ENCODE measurements at regions not wholly inside any gene's neighbourhood (a gene's known extent, or its start where the extent isn't known, plus 50 kb on each side); places are given as distances from the start of the nearest gene placed in this dataset.

DNA sequence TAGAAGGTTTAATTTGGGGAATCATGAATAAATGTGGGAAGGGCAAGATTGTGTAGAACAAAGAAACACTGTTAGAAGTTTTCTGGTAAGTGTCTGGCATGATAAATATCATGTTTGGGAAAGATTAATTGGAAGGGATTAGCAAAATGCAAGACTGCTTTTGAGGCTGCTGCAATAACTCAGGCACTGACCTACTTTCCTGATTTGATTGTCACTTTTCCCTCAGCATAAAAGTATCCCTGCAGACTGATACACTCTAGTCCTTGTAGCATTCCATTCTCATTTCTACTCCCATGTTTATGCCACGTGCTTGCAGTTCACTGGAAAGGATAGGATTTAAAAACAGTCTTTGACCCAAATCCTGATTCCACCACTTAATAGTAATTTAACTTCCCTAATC lies 303.3 kb upstream of the SEMA3A start:
- no peak for DNase-seq
- no peak for TF ChIP-seq EZH2phosphoT487 (IDR thresholded peaks at IDR 0.05; ENCODE audit: low read length)
- TF ChIP-seq, protein P1, sequence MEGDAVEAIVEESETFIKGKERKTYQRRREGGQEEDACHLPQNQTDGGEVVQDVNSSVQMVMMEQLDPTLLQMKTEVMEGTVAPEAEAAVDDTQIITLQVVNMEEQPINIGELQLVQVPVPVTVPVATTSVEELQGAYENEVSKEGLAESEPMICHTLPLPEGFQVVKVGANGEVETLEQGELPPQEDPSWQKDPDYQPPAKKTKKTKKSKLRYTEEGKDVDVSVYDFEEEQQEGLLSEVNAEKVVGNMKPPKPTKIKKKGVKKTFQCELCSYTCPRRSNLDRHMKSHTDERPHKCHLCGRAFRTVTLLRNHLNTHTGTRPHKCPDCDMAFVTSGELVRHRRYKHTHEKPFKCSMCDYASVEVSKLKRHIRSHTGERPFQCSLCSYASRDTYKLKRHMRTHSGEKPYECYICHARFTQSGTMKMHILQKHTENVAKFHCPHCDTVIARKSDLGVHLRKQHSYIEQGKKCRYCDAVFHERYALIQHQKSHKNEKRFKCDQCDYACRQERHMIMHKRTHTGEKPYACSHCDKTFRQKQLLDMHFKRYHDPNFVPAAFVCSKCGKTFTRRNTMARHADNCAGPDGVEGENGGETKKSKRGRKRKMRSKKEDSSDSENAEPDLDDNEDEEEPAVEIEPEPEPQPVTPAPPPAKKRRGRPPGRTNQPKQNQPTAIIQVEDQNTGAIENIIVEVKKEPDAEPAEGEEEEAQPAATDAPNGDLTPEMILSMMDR (IDR thresholded peaks at IDR 0.05; ENCODE audit: low read length) = no peak
- TF ChIP-seq EZH2 (optimal IDR thresholded peaks at IDR 0.05; ENCODE audit: low read depth, low read length) = no peak
- Histone ChIP-seq H3K4me2 (ENCODE audit: low read depth, low read length) (no peak overlapping the region), H2AFZ (ENCODE audit: low read length) (no peak overlapping the region), H3K27me3 (replicated peaks; ENCODE audit: insufficient read depth, low read length) (no peaks in the 10 kb centered on the region), H3K9me3 (replicated peaks; ENCODE audit: insufficient read depth, low read length) (no peaks in the 10 kb centered on the region), H3K79me2 (ENCODE audit: low read length) (no peaks in the 10 kb centered on the region), H3K4me3 (ENCODE audit: low read length) (no peak overlapping the region), H3K9me2 (replicated peaks; ENCODE audit: insufficient read depth, low read length) (no peaks in the 10 kb centered on the region), H3F3A (ENCODE audit: insufficient read depth, low read length) (no peaks in the 10 kb centered on the region), H3K4me1 (ENCODE audit: low read length) (no peaks in the 10 kb centered on the region), H3K9ac (ENCODE audit: low read length) (no peak overlapping the region), H3K27ac (ENCODE audit: low read length) (no peak overlapping the region), H4K20me1 (ENCODE audit: insufficient read depth, low read length) (no peaks in the 10 kb centered on the region), H3K36me3 (replicated peaks; ENCODE audit: insufficient read depth, low read length) (no peaks in the 10 kb centered on the region)

DNA sequence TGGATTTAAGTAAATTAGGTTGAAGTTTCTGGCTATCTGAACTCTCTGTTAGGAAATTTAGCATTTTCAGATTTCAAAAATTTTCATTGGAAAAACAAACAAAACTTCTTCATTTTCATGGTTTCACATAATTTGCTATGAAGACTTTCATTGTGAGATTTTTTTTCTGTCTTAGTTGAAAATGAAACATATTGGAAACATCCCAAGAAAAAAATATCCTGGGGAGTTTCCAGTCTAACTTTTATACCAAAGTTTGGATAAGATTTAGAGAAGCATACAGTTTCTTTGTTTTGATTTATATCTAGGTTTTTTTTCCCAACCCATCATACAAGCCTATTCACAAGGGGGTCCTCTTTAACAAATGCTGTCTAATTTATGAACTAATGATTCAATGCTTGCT lies 300.5 kb upstream of the SEMA3A start:
- H3K27ac ChIP-seq (ENCODE audit: low read length) = no peak overlapping the region
- no peak for TF ChIP-seq EZH2 (optimal IDR thresholded peaks at IDR 0.05; ENCODE audit: low read depth, low read length)
- no peak for TF ChIP-seq EZH2phosphoT487 (IDR thresholded peaks at IDR 0.05; ENCODE audit: low read length)
- H4K20me1 ChIP-seq (ENCODE audit: insufficient read depth, low read length) = no peaks in the 10 kb centered on the region
- no peaks in the 10 kb centered on the region for H3K36me3 ChIP-seq (replicated peaks; ENCODE audit: insufficient read depth, low read length)
- no peaks in the 10 kb centered on the region for H3K9me3 ChIP-seq (replicated peaks; ENCODE audit: insufficient read depth, low read length)
- H2AFZ ChIP-seq (ENCODE audit: low read length) = no peak overlapping the region
- H3K27me3 ChIP-seq (replicated peaks; ENCODE audit: insufficient read depth, low read length) = no peaks in the 10 kb centered on the region
- no peaks in the 10 kb centered on the region for H3K9me2 ChIP-seq (replicated peaks; ENCODE audit: insufficient read depth, low read length)
- no peak overlapping the region for H3K4me2 ChIP-seq (ENCODE audit: low read depth, low read length)
- no peaks in the 10 kb centered on the region for H3F3A ChIP-seq (ENCODE audit: insufficient read depth, low read length)
- H3K9ac ChIP-seq (ENCODE audit: low read length) = no peak overlapping the region
- no peaks in the 10 kb centered on the region for H3K4me1 ChIP-seq (ENCODE audit: low read length)
- H3K79me2 ChIP-seq (ENCODE audit: low read length) = no peaks in the 10 kb centered on the region
- DNase-seq = no peak
- H3K4me3 ChIP-seq (ENCODE audit: low read length) = no peak overlapping the region

DNA sequence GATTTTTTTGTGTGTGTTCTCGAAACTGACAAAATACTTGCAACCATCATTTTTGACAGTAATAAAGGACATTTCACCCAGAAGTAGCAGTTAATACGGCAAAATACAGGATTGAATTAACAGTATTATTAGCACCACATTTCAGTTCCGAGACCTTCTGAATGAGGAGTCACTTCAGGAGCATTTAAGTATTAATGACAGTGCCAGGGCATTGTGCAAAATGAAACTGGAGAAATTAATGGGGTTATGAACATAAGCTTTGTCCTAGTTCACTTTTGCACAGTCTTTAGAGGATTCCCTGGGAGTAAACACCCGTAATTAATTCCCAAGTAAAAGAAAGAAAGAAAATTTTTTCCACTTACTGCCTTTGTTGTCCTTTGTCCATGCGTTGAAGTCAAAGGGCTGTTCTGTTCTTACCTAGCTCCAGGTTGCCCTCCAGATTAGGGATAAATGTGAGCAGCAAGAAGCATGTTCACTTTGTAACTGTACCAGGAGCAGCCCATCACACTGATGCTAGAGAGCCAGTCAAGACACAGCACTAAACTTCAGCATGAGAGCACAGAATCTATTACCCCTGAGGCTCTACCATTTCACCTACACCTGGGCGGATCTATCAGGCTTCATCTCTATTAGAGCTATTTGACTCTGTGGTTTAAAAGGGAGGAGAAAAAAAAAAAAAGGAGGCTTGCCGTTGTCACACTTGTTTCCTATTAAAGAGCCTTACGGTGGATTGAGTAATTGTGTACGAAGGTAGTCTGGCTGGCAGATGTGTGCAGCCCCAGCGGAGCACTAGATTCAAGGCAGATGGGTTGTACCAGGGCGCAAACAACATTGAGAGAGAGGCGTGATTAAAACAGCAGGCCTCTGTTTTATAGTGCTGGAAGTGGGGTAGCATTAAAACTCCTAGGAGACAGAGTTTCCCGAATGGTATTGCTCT lies 297.8 kb upstream of the SEMA3A start:
- no peak overlapping the region for H2AFZ ChIP-seq (ENCODE audit: low read length)
- H3K27me3 ChIP-seq (replicated peaks; ENCODE audit: insufficient read depth, low read length) = no peaks in the 10 kb centered on the region
- no peak overlapping the region for H3K4me2 ChIP-seq (ENCODE audit: low read depth, low read length)
- no peaks in the 10 kb centered on the region for H4K20me1 ChIP-seq (ENCODE audit: insufficient read depth, low read length)
- no peak for DNase-seq
- H3K9me2 ChIP-seq (replicated peaks; ENCODE audit: insufficient read depth, low read length) = no peaks in the 10 kb centered on the region
- H3K79me2 ChIP-seq (ENCODE audit: low read length) = no peaks in the 10 kb centered on the region
- H3K27ac ChIP-seq (ENCODE audit: low read length) = no peak overlapping the region
- TF ChIP-seq, protein P1 (IDR thresholded peaks at IDR 0.05; ENCODE audit: low read length) = no peak
- no peak for TF ChIP-seq EZH2phosphoT487 (IDR thresholded peaks at IDR 0.05; ENCODE audit: low read length)
- no peak for TF ChIP-seq EZH2 (optimal IDR thresholded peaks at IDR 0.05; ENCODE audit: low read depth, low read length)
- H3K9me3 ChIP-seq (replicated peaks; ENCODE audit: insufficient read depth, low read length) = no peaks in the 10 kb centered on the region
- H3K4me1 ChIP-seq (ENCODE audit: low read length) = no peaks in the 10 kb centered on the region
- no peaks in the 10 kb centered on the region for H3K36me3 ChIP-seq (replicated peaks; ENCODE audit: insufficient read depth, low read length)
- H3K9ac ChIP-seq (ENCODE audit: low read length) = no peak overlapping the region
- H3K4me3 ChIP-seq (ENCODE audit: low read length) = no peak overlapping the region
- no peaks in the 10 kb centered on the region for H3F3A ChIP-seq (ENCODE audit: insufficient read depth, low read length)

DNA sequence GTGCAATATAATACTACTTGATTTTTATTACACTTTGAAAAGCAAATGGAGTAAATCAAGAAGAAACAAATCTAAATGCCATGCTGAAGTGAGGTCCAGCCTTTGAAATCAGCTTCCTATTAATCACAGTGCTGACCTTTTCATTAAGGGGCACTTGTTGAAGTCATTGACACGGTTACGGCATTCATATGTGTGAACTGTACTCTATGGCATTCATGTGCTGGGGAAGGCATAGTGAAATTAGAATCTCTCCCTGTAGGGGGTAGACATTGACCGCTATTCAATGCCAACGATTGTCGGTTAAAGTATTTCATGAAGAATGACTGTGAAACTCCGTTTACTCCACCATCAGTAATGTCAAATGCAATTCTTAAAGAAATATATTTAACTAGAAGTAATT lies 296.1 kb upstream of the SEMA3A start:
- Histone ChIP-seq H3F3A (ENCODE audit: insufficient read depth, low read length) (no peaks in the 10 kb centered on the region), H3K9ac (ENCODE audit: low read length) (no peak overlapping the region), H3K36me3 (replicated peaks; ENCODE audit: insufficient read depth, low read length) (no peaks in the 10 kb centered on the region), H3K27me3 (replicated peaks; ENCODE audit: insufficient read depth, low read length) (no peaks in the 10 kb centered on the region), H3K4me1 (ENCODE audit: low read length) (no peaks in the 10 kb centered on the region), H3K4me3 (ENCODE audit: low read length) (no peak overlapping the region), H4K20me1 (ENCODE audit: insufficient read depth, low read length) (no peaks in the 10 kb centered on the region), H2AFZ (ENCODE audit: low read length) (no peak overlapping the region), H3K4me2 (ENCODE audit: low read depth, low read length) (no peak overlapping the region), H3K27ac (ENCODE audit: low read length) (no peak overlapping the region), H3K9me3 (replicated peaks; ENCODE audit: insufficient read depth, low read length) (no peaks in the 10 kb centered on the region), H3K9me2 (replicated peaks; ENCODE audit: insufficient read depth, low read length) (no peaks in the 10 kb centered on the region), H3K79me2 (ENCODE audit: low read length) (no peaks in the 10 kb centered on the region)
- TF ChIP-seq EZH2phosphoT487 (IDR thresholded peaks at IDR 0.05; ENCODE audit: low read length) = no peak
- TF ChIP-seq, protein P1 (IDR thresholded peaks at IDR 0.05; ENCODE audit: low read length) = no peak
- TF ChIP-seq EZH2 (optimal IDR thresholded peaks at IDR 0.05; ENCODE audit: low read depth, low read length) = no peak
- no peak for DNase-seq

Measured in MM.1S (cell line).